ENCODE measurements at regions not wholly inside any gene's neighbourhood (a gene's known extent, or its start where the extent isn't known, plus 50 kb on each side); places are given as distances from the start of the nearest gene placed in this dataset.

- H3K4me3 ChIP-seq (ENCODE audit: control insufficient read depth, low read depth, low read length): no peak overlapping the region
- no peak for TF ChIP-seq CTCF (IDR thresholded peaks at IDR 0.05; ENCODE audit: control insufficient read depth, insufficient read depth, low read depth, low read length, missing control alignments)
- DNase-seq (ENCODE audit: low read depth): no peak
These were observed 183.9 kb upstream of the ST6GAL2 start for GRCh38 chr2:107069890-107070289.

GRCh38 chr2:107072150-107072940 is 186.4 kb upstream of the ST6GAL2 start:
- no peak for TF ChIP-seq CTCF (IDR thresholded peaks at IDR 0.05; ENCODE audit: control insufficient read depth, insufficient read depth, low read depth, low read length, missing control alignments)
- no peak overlapping the region for H3K4me3 ChIP-seq (ENCODE audit: control insufficient read depth, low read depth, low read length)
- DNase-seq (ENCODE audit: low read depth): no peak

GRCh38 chr2:107078584-107078983 is 192.6 kb upstream of the ST6GAL2 start:
- no peak overlapping the region for H3K4me3 ChIP-seq (ENCODE audit: control insufficient read depth, low read depth, low read length)
- DNase-seq (ENCODE audit: low read depth): no peak
- TF ChIP-seq CTCF (IDR thresholded peaks at IDR 0.05; ENCODE audit: control insufficient read depth, insufficient read depth, low read depth, low read length, missing control alignments): no peak

- TF ChIP-seq CTCF (IDR thresholded peaks at IDR 0.05; ENCODE audit: control insufficient read depth, insufficient read depth, low read depth, low read length, missing control alignments): no peak
- H3K4me3 ChIP-seq (ENCODE audit: control insufficient read depth, low read depth, low read length): no peak overlapping the region
These were observed 200.5 kb upstream of the ST6GAL2 start for GRCh38 chr2:107086497-107086896.

GRCh38 chr2:107088156-107088555 is 202.2 kb upstream of the ST6GAL2 start:
- no peak overlapping the region for H3K4me3 ChIP-seq (ENCODE audit: control insufficient read depth, low read depth, low read length)
- DNase-seq (ENCODE audit: low read depth): no peak
- no peak for TF ChIP-seq CTCF (IDR thresholded peaks at IDR 0.05; ENCODE audit: control insufficient read depth, insufficient read depth, low read depth, low read length, missing control alignments)

More at GRCh38 chr2:107086497-107086896, 200.5 kb upstream of the ST6GAL2 start:
- DNase-seq (ENCODE audit: low read depth): no peak

GRCh38 chr2:107091163-107091864 is 205.3 kb upstream of the ST6GAL2 start:
- no peak overlapping the region for H3K4me3 ChIP-seq (ENCODE audit: control insufficient read depth, low read depth, low read length)
- no peak for TF ChIP-seq CTCF (IDR thresholded peaks at IDR 0.05; ENCODE audit: control insufficient read depth, insufficient read depth, low read depth, low read length, missing control alignments)
- DNase-seq (ENCODE audit: low read depth): no peak

Data from AG09309 (cell line).